A549 (cell line): ENCODE measurements at regions not wholly inside any gene's neighbourhood (a gene's known extent, or its start where the extent isn't known, plus 50 kb on each side); places are given as distances from the start of the nearest gene placed in this dataset.

ENCODE experiments used
- ATAC-seq, 2 experiments: fragments of 200-7000 bp in 1 of 2; fragments of >200 bp in 1 of 2; cut with Nextera tagmentation in 1 of 2; cut with Tn5 transposase in 1 of 2; 3 replicates each; pipeline versions ENCODE4 v1.8.0 to v1.9.1; 2018 to 2020; ENCODE audit warnings: mild to moderate bottlenecking in 1 of 2, moderate library complexity in 1 of 2
- CTCF ChIA-PET: fragments of 300-600 bp; sonication (Branson Sonifier 250); formaldehyde crosslinking; extraction: SDS; loops from one replicate; lab custom pipeline; 2021; ENCODE audit warnings: antibody characterized with exemption, inconsistent platforms; lab: Yijun Ruan, JAX
- POLR2A ChIA-PET: fragments of 350-600 bp; formaldehyde crosslinking; extraction: SDS; loops from one replicate; lab custom pipeline; 2021; ENCODE audit warnings: antibody characterized with exemption, inconsistent platforms; lab: Yijun Ruan, JAX
- DNase-seq, 2 experiments: peaks; one replicate each; pipeline versions ENCODE4 v3.0.0 to v3.0.0-alpha.2; 2011 to 2016; ENCODE audit warnings: low read depth in 1 of 2, low spot score in 1 of 2
- FAIRE-seq: peaks from 2 replicates; lab custom pipeline; 2011; peaks lifted over from hg19 to GRCh38; lab: Jason Lieb, UNC
- H3K27ac ChIP-seq, 2 experiments: fragments of >200 bp; sonication (Bioruptor Twin); formaldehyde crosslinking; 3 replicates each; pipeline ENCODE4 v1.5.1; 2016 to 2017
- H3K4me1 ChIP-seq: fragments of >200 bp; sonication (Bioruptor Twin); formaldehyde crosslinking; 3 replicates; pipeline ENCODE4 v1.6.1; 2016
- H3K4me2 ChIP-seq: fragments of >200 bp; sonication (Bioruptor Twin); formaldehyde crosslinking; 3 replicates; pipeline ENCODE4 v1.6.1; 2016
- H3K4me3 ChIP-seq: fragments of >200 bp; sonication (Bioruptor Twin); formaldehyde crosslinking; 3 replicates; pipeline ENCODE4 v1.5.1; 2016
- H3K9me3 ChIP-seq: fragments of >200 bp; sonication (Bioruptor Twin); formaldehyde crosslinking; 3 replicates; pipeline ENCODE4 v1.6.1; 2016
- BCL3 ChIP-seq: fragments of >200 bp; sonication (Bioruptor Twin); formaldehyde crosslinking; IDR thresholded peaks from 3 replicates; pipeline ENCODE4 v1.6.1; 2016
- CBX2 ChIP-seq: fragments of 200-600 bp; sonication (generic); IDR thresholded peaks from 2 replicates; pipeline ENCODE4 v1.6.1; 2016; ENCODE audit warnings: low read depth, mild to moderate bottlenecking, borderline replicate concordance
- CBX8 ChIP-seq: fragments of 200-600 bp; sonication (generic); IDR thresholded peaks from 2 replicates; pipeline ENCODE4 v1.6.1; 2016
- CTCF ChIP-seq: fragments of >200 bp; sonication (Bioruptor Twin); formaldehyde crosslinking; IDR thresholded peaks from 3 replicates; pipeline ENCODE4 v1.5.1; 2016
- EHF ChIP-seq: fragments of 250-450 bp; sonication (Bioruptor Pico); IDR thresholded peaks from 2 replicates; pipeline ENCODE4 v1.5.0; 2020; ENCODE audit warnings: mild to moderate bottlenecking
- EP300 ChIP-seq, 2 experiments: fragments of >200 bp; sonication (Bioruptor Twin); formaldehyde crosslinking; IDR thresholded peaks; 2 replicates in 1 of 2; 3 replicates in 1 of 2; pipeline ENCODE4 v1.6.1; 2016 to 2017
- ESRRA ChIP-seq: fragments of 150-350 bp; IDR thresholded peaks from 2 replicates; pipeline ENCODE4 v1.6.1; 2014; ENCODE audit warnings: mild to moderate bottlenecking, low read length, borderline replicate concordance
- FOSL2 ChIP-seq, 2 experiments: fragments of 450-650 bp in 1 of 2; fragments of >200 bp in 1 of 2; sonication (Bioruptor Twin) in 1 of 2; formaldehyde crosslinking; IDR thresholded peaks; 2 replicates each; pipeline versions ENCODE4 v1.5.0 to v1.6.1; 2016 to 2020; ENCODE audit warnings: mild to moderate bottlenecking in 1 of 2, moderate library complexity in 1 of 2
- HDAC2 ChIP-seq: fragments of 200-600 bp; sonication (generic); IDR thresholded peaks from 2 replicates; pipeline ENCODE4 v1.6.1; 2016
- HES2 ChIP-seq: fragments of >200 bp; sonication (Bioruptor Twin); formaldehyde crosslinking; IDR thresholded peaks from 2 replicates; pipeline ENCODE4 v1.6.1; 2016
- HEYL ChIP-seq: fragments of 250-450 bp; sonication (Bioruptor Pico); IDR thresholded peaks from 2 replicates; pipeline ENCODE4 v1.8.0; 2021; ENCODE audit warnings: mild to moderate bottlenecking, moderate library complexity
- HOXB13 ChIP-seq: fragments of 250-450 bp; sonication (Bioruptor Pico); IDR thresholded peaks from 2 replicates; pipeline ENCODE4 v1.5.0; 2020; ENCODE audit warnings: low read depth, mild to moderate bottlenecking, moderate library complexity
- JUN ChIP-seq, 2 experiments: fragments of >200 bp; sonication (Bioruptor Twin); formaldehyde crosslinking; IDR thresholded peaks; 2 replicates in 1 of 2; 3 replicates in 1 of 2; pipeline ENCODE4 v1.6.1; 2016 to 2017
- KDM1A ChIP-seq: fragments of 200-600 bp; sonication (generic); IDR thresholded peaks from 2 replicates; pipeline ENCODE4 v1.6.1; 2016; ENCODE audit warnings: low read depth, mild to moderate bottlenecking
- MAFK ChIP-seq: fragments of 450-650 bp; IDR thresholded peaks from 2 replicates; pipeline ENCODE4 v1.6.1; 2014; ENCODE audit not compliant: partially characterized antibody
- NR3C1 ChIP-seq: fragments of >200 bp; sonication (Bioruptor Twin); formaldehyde crosslinking; IDR thresholded peaks from 3 replicates; pipeline ENCODE4 v1.6.1; 2017
- REST ChIP-seq: fragments of 200-600 bp; sonication (generic); IDR thresholded peaks from 2 replicates; pipeline ENCODE4 v1.6.1; 2016; ENCODE audit warnings: antibody characterized with exemption, mild to moderate bottlenecking, moderate library complexity
- RNF2 ChIP-seq: fragments of 200-600 bp; sonication (generic); IDR thresholded peaks from 2 replicates; pipeline ENCODE4 v1.6.1; 2016; ENCODE audit warnings: low read depth, mild to moderate bottlenecking, antibody characterized with exemption, moderate library complexity, borderline replicate concordance
- ZC3H11A ChIP-seq: fragments of 450-650 bp; IDR thresholded peaks from 2 replicates; pipeline ENCODE4 v1.6.1; 2014; ENCODE audit warnings: antibody characterized with exemption, mild to moderate bottlenecking
- WGBS: methylation state at CpG from one replicate; pipeline ENCODE4 v1.1.6; 2017; ENCODE audit errors: missing lambda C conversion rate; 5-methylcytosine and 5-hydroxymethylcytosine counted together

GRCh38 chr9:93896093-93896492 is 59.1 kb downstream of the BARX1 start:
- Histone ChIP-seq H3K9me3 (peaks cover 18% of the 10 kb centered on the region), H3K4me3 (no peak overlapping the region), H3K4me1 (no peaks in the 10 kb centered on the region), H3K27ac (no peak overlapping the region)
- no peak for DNase-seq
- WGBS: 50% methylated on average over 5 of the region's 6 CpGs
- CTCF ChIA-PET: no interaction called here
- TF ChIP-seq CBX8 (no peak), HDAC2 (no peak), ESRRA (no peak), EP300 (IDR thresholded peaks at IDR 0.05) (no peak), REST (no peak), BCL3 (no peak), HES2 (no peak), EHF (CRISPR knock-in tag) (no peak), JUN (IDR thresholded peaks at IDR 0.05) (no peak), HOXB13 (CRISPR knock-in tag) (no peak), KDM1A (no peak), MAFK (no peak), CBX2 (no peak), ZC3H11A (no peak), HEYL (CRISPR knock-in tag) (no peak), RNF2 (no peak), CTCF (no peak)
- TF ChIP-seq, all 56 proteins: peak for 0
- POLR2A ChIA-PET: no interaction called here
- FAIRE-seq (no peak), ATAC-seq (no peak)
- no peak overlapping the region for H3K4me2 ChIP-seq

GRCh38 chr9:93895535-93895934 is 59.6 kb downstream of the BARX1 start:
- FAIRE-seq (no peak), ATAC-seq (no peak), DNase-seq (no peak)
- Histone ChIP-seq H3K4me1 (no peaks in the 10 kb centered on the region), H3K27ac (no peak overlapping the region), H3K4me3 (no peak overlapping the region), H3K4me2 (no peak overlapping the region), H3K9me3 (peaks cover 18% of the 10 kb centered on the region)
- ChIA-PET POLR2A (no interaction called here), CTCF (no interaction called here)
- no peak for TF ChIP-seq FOSL2 (IDR thresholded peaks at IDR 0.05)
- no peak for TF ChIP-seq FOSL2 (CRISPR knock-in tag; IDR thresholded peaks at IDR 0.05)
- no peak for TF ChIP-seq NR3C1
- no peak for TF ChIP-seq JUN (IDR thresholded peaks at IDR 0.05)
- WGBS: 43% methylated on average over 8 of the region's 8 CpGs
